GM12891 (cell line): ENCODE measurements at regions not wholly inside any gene's neighbourhood (a gene's known extent, or its start where the extent isn't known, plus 50 kb on each side); places are given as distances from the start of the nearest gene placed in this dataset.

Experiments used
- POLR2A ChIP-seq: IDR thresholded peaks from 2 replicates; pipeline ENCODE4 v1.6.1; 2011; ENCODE audit warnings: low read depth, low read length, control low read depth
- POLR2AphosphoS5 ChIP-seq: IDR thresholded peaks from 2 replicates; pipeline ENCODE4 v1.6.1; 2011; ENCODE audit warnings: low read depth, low read length, control low read depth

GRCh38 chr1:95809391-95809790 lies 575.4 kb downstream of the RWDD3 start:
- no peak for TF ChIP-seq POLR2AphosphoS5
- no peak for TF ChIP-seq POLR2A
